WI38 (cell line): ENCODE measurements at regions not wholly inside any gene's neighbourhood (a gene's known extent, or its start where the extent isn't known, plus 50 kb on each side); places are given as distances from the start of the nearest gene placed in this dataset.

Source experiments
- H3K4me3 ChIP-seq: 2 replicates; pipeline ENCODE4 v1.5.1; 2011; ENCODE audit warnings: low read depth, mild to moderate bottlenecking, control low read depth, low read length
- TF ChIP-seq, protein P1 (sequence below): IDR thresholded peaks from 2 replicates; pipeline ENCODE4 v1.5.1; 2012; ENCODE audit warnings: low read depth, mild to moderate bottlenecking, control low read depth, low read length

DNA sequence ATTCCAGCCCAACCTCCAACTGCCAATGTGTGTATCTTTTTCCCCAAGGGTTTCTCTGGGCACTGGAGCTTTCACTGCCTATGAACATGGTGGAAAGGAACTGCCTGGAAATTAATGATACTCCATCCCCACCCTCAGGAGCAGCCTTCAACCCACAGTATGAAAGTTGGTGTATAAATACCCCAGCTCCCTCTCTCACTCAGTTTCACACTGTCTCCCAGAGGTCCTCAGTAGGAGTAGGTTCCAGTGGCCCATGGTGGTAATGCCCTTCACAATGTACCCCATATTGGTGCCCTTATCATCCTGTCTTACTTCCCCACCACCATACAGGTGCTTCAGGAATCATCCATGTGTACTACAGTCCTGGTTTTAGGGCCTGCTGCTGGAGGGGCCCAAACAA lies 462.6 kb downstream of the MIAT start:
- TF ChIP-seq, protein P1, sequence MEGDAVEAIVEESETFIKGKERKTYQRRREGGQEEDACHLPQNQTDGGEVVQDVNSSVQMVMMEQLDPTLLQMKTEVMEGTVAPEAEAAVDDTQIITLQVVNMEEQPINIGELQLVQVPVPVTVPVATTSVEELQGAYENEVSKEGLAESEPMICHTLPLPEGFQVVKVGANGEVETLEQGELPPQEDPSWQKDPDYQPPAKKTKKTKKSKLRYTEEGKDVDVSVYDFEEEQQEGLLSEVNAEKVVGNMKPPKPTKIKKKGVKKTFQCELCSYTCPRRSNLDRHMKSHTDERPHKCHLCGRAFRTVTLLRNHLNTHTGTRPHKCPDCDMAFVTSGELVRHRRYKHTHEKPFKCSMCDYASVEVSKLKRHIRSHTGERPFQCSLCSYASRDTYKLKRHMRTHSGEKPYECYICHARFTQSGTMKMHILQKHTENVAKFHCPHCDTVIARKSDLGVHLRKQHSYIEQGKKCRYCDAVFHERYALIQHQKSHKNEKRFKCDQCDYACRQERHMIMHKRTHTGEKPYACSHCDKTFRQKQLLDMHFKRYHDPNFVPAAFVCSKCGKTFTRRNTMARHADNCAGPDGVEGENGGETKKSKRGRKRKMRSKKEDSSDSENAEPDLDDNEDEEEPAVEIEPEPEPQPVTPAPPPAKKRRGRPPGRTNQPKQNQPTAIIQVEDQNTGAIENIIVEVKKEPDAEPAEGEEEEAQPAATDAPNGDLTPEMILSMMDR = no peak
- no peak overlapping the region for H3K4me3 ChIP-seq

DNA sequence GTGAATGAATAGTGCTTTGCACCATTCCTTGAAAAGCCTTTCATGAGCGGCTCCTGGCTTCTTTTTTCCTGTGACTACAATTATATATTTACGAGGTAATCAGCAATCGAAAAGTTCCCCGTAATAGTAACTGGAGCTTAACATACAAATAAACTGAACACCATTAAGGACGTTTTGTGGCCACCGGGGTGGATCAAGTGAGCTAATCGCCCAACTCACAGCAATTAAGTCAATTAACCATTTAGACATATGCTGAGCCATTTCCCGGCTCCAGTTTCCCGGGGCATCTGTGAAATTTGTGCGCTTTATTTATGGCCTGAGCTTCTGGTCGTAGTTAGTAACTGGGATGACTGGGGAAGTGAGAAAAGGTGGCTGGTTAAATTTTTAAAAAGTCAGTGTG lies 465.2 kb downstream of the MIAT start:
- H3K4me3 ChIP-seq = no peak overlapping the region
- TF ChIP-seq, protein P1 = no peak

DNA sequence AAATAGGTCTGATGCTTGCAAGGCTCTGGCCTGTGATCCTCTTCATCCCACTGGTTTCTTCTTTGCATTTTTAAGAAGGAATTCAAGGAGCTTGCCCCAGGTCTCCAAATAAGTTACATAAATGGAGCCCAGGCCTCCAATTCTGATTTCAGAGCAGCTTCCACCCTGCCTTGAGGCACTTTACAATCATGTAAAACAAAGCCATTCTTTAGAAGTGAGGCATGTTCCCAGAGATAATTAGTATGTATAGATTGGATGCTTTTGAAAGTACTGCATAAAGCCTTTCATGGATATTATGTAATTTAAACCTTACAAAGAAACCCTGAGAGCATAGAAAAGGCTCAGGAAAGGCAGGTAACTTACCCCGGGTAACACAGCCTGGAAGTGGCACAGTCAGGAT lies 466.5 kb downstream of the MIAT start:
- TF ChIP-seq, protein P1 = no peak
- H3K4me3 ChIP-seq = no peak overlapping the region

DNA sequence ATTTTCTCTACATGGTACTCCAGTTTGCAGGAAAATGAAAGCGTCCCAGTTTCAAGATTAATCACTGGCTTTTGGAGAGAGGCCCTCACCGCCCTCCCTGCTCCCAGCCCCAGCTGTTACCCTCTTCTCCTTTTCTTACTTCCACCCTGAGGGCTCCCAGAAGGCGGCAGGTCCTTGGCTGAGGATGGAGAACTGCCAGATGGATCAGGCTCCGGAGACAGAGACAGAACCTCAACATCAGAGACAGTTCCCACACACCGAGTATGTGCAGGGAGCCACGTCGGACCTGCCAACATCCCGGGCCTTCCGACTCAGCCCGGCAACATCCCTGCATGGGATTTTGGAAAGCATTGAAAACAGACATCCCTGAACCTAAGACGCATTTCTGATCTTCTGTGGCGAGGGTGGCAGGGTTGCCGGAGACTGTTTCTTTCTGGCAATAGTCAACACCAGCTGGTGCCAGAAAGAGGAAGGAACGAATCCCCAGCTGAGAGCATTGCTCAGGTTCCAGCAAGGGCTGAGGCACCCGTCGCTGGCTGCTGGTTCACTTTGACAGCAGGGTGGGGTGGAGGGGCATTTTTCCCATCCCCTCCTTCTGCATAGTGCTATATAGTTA lies 467.1 kb downstream of the MIAT start:
- H3K4me3 ChIP-seq = no peak overlapping the region
- TF ChIP-seq, protein P1 = no peak

DNA sequence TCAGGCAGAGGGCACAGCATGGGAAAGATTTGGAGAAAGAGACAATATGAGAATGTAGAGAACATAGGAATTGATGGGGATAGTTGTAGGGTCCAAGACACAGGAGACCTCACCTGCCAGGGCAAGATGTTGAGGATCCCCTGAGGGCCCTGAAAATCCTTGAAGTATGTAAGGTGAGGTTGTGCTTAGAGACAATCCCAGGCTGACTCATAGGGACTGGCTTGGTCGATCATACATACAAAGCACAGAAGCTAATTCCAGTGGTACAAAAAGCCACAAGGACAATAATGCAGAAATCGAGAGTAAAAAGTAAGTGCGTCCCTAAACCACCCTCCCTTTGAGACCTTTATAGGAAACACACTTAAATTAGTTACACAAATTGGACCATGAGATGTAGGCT lies 468.2 kb downstream of the MIAT start:
- H3K4me3 ChIP-seq = no peak overlapping the region
- TF ChIP-seq, protein P1 = no peak

DNA sequence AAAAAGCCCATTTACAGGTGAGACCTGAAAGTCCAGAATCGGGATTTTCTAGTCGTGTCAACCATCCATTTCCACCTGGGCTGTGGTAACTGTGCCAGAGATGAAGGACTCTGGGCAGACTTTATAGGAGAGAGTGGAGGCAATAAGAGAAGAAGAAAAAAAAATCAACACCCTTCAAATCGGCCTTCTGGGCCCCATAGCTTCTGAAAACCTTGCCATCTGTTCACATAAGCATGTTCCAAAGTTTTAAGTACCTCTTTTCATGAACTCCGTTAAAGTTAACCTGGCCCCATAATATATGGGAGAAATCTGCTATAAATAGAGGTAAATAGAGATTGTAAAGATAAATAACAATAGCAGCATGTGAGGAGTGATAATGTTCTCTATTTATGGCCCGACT lies 470.5 kb downstream of the MIAT start:
- H3K4me3 ChIP-seq = no peak overlapping the region
- TF ChIP-seq, protein P1 = no peak

DNA sequence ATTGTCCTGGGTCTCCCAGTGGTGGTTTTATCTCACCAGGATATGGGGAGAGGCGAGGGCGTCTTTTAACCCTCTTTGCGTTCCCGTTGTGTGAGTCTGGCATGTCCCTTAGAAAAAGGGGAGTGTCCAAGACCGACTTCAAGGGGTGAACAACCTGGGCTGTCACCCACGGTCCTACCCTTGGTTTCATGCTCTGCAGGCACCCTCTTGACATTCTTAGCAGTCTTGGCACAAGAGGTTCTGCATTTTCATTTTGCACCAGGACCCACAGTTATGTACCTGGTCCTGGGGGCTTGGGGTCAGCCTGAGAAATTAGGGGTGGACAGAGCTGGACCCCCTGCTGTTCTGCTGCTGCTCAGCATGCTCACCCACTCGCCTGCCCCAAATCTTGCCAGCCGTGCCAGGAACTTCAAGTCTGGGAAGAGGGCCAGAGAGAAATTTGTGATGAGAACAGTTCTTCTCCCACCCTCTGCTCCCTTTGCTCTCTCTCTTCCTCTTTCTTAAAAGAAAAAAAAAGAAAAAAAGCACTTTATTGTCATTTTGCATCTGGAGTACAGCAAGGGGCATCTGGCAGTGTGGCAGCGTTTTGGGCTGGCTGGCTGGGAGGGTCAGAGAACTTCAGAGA lies 471.2 kb downstream of the MIAT start:
- TF ChIP-seq, protein P1 = no peak
- H3K4me3 ChIP-seq = no peak overlapping the region
